ENCODE measurements at regions not wholly inside any gene's neighbourhood (a gene's known extent, or its start where the extent isn't known, plus 50 kb on each side); places are given as distances from the start of the nearest gene placed in this dataset.
"Not testable (repeated sequence)": the region's sequence is repeated elsewhere in the genome, so short reads cannot be mapped to it uniquely, and the experiment has no call there.

GRCh38 chr11:33982661-33983060 is 68.9 kb upstream of the CAPRIN1 start:
- TF ChIP-seq CTCF (IDR thresholded peaks at IDR 0.05; ENCODE audit: low read depth, low read length): no peak
- H3K4me3 ChIP-seq (replicated peaks in 1 of 2; ENCODE audit: low read depth in 2 of 2, low read length in 2 of 2): no peak overlapping the region
- DNase-seq (ENCODE audit: low read depth in 2 of 2): no peak

DNA sequence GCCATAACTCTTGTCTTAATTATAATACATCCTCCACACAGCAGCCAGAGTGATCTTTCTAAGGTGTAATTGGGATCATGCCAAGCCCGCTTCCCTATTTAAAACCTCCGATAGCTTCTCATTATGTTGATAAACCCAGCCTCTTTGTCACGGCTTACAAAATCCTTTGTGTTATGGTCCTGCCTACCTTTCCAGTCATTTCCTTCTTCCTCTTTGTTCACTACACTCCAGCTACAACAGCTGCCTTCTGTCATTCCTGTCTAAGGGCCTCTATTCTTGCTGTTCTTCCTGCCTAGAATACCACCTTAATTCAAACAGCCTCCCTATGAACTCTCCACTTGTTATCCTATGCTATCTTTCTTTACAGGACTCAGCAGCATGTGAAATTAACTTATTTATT is 70.6 kb upstream of the CAPRIN1 start:
- no peak for TF ChIP-seq CTCF (IDR thresholded peaks at IDR 0.05; ENCODE audit: low read depth, low read length)
- no peak overlapping the region for H3K4me3 ChIP-seq (replicated peaks in 1 of 2; ENCODE audit: low read depth in 2 of 2, low read length in 2 of 2)
- peak; percentile 36 to 41 for DNase-seq (ENCODE audit: low read depth in 2 of 2)

DNA sequence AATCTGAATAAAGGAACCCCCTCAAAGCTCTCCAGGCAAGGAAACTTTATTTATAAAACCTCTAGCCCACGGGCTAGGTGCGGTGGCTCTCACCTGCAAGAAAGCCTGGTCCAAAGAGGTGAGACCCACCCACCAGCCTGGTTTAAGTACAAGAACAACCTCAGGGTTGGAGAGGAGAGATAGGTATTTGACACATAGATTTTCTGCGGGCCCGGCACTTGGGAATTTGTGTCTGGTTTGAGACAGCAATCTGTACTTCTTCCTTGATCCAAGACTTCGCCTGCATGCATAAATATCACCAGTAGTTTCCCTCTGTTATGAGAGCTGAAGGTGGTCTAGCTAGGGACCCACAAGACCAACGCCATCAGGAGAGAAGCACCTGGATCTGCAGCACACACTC is 73.2 kb upstream of the CAPRIN1 start:
- no peak overlapping the region for H3K4me3 ChIP-seq (replicated peaks in 1 of 2; ENCODE audit: low read depth in 2 of 2, low read length in 2 of 2)
- TF ChIP-seq CTCF (IDR thresholded peaks at IDR 0.05; ENCODE audit: low read depth, low read length): no peak
- DNase-seq (ENCODE audit: low read depth in 2 of 2): no peak

DNA sequence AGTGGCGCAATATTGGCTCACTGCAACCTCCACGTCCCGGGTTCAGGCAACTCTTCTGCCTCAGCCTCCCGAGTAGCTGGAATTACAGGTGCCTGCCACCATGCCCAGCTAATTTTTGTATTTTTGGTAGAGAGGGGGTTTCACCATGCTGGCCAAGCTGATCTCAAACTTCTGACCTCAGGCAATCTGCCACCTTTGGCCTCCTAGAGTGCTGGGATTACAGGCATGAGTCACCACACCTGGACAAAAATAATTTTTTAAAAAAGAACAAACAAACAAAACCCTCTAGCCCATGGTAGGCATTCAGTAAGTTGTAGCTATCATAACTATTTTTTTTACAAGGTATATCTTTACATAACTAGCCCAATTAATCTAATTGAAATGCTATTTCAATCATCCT is 73.9 kb upstream of the CAPRIN1 start:
- H3K4me3 ChIP-seq (replicated peaks in 1 of 2; ENCODE audit: low read depth in 2 of 2, low read length in 2 of 2): no peak overlapping the region
- no peak for TF ChIP-seq CTCF (IDR thresholded peaks at IDR 0.05; ENCODE audit: low read depth, low read length)
- no peak for DNase-seq (ENCODE audit: low read depth in 2 of 2)

GRCh38 chr11:33976495-33977199 is 74.9 kb upstream of the CAPRIN1 start:
- no peak for TF ChIP-seq CTCF (IDR thresholded peaks at IDR 0.05; ENCODE audit: low read depth, low read length)
- H3K4me3 ChIP-seq (replicated peaks in 1 of 2; ENCODE audit: low read depth in 2 of 2, low read length in 2 of 2): no peak overlapping the region
- peak in 1 of 2 donors; percentile 81 for DNase-seq (ENCODE audit: low read depth in 2 of 2)

DNA sequence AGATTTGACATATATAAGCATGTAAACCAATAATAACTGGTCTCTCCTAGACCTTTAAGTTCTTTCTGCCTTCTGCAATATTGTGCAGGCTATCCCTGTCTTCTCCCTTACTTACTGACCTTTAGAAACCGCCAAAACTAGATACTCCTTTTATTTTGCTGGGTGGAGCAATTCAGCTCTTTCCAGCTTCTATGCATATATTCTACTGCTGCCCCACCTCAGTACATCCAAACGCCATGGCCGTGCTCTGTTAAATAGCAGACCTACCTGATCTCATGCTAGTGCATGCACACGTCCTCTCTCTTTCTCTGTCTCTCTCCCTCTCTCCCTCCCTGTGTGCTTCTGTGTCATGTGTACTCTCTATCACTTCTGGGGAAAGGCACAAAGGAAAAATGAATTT is 76.7 kb upstream of the CAPRIN1 start:
- H3K4me3 ChIP-seq (replicated peaks in 1 of 2; ENCODE audit: low read depth in 2 of 2, low read length in 2 of 2): no peak overlapping the region
- TF ChIP-seq CTCF (IDR thresholded peaks at IDR 0.05; ENCODE audit: low read depth, low read length): no peak

DNA sequence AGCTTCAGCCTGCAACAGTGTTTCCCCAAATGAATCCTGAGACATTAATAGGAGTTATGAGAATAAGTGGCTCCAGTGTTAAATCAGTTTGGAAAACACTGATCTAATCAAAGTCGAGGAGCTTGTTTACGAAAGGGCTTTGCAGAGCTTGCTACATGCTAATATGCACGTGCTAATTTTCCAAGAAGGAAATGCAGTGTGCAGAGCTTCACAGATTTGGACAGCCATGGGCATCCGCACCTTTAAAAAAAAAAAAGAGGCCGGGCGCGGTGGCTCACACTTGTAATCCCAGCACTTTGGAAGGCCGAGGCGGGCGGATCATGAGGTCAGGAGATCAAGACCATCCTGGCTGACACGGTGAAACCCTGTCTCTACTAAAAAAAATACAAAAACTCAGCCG is 79.7 kb upstream of the LMO2 start:
- DNase-seq (ENCODE audit: low read depth in 2 of 2); H3K4me3 ChIP-seq (replicated peaks in 1 of 2; ENCODE audit: low read depth in 2 of 2, low read length in 2 of 2): not testable (repeated sequence)

More for the DNA sequence above, 76.7 kb upstream of the CAPRIN1 start:
- DNase-seq (ENCODE audit: low read depth in 2 of 2): no peak
